Muscle layer of colon (tissue), 2 donors: ENCODE measurements at regions not wholly inside any gene's neighbourhood (a gene's known extent, or its start where the extent isn't known, plus 50 kb on each side); places are given as distances from the start of the nearest gene placed in this dataset.

Source experiments
- H3K27ac ChIP-seq: one replicate; pipeline ENCODE4 v1.7.0; 2013; ENCODE audit warnings: low read depth, mild to moderate bottlenecking, low read length, moderate library complexity
- H3K27me3 ChIP-seq, 2 donors: one replicate each; pipeline ENCODE4 v1.7.0; 2013; ENCODE audit warnings: low read length in 2 of 2, mild to moderate bottlenecking in 2 of 2; ENCODE audit not compliant: insufficient read depth in 2 of 2, control insufficient read depth in 1 of 2
- H3K36me3 ChIP-seq: one replicate; pipeline ENCODE4 v1.7.0; 2013; ENCODE audit warnings: mild to moderate bottlenecking, low read length; ENCODE audit not compliant: insufficient read depth
- H3K4me1 ChIP-seq: one replicate; pipeline ENCODE4 v1.7.0; 2013; ENCODE audit warnings: mild to moderate bottlenecking, low read length; ENCODE audit not compliant: insufficient read depth
- H3K4me3 ChIP-seq, 2 donors: one replicate each; pipeline ENCODE4 v1.7.0; 2013; ENCODE audit warnings: low read length in 2 of 2, low read depth in 1 of 2, mild to moderate bottlenecking in 1 of 2, moderate library complexity in 1 of 2
- H3K9ac ChIP-seq: one replicate; pipeline ENCODE4 v1.7.0; 2013; ENCODE audit warnings: low read length
- H3K9me3 ChIP-seq: one replicate; pipeline ENCODE4 v1.7.0; 2013; ENCODE audit warnings: mild to moderate bottlenecking, low read length
- donor health status: abdominal sarcoma.
- donor health status: Adenocarcinoma of cecum.

- Histone ChIP-seq H3K9me3 (no peaks in the 10 kb centered on the region), H3K27me3 (no peaks in the 10 kb centered on the region), H3K36me3 (no peaks in the 10 kb centered on the region), H3K4me3 (no peak overlapping the region), H3K27ac (no peak overlapping the region), H3K4me1 (no peaks in the 10 kb centered on the region), H3K9ac (no peak overlapping the region)
Measured at GRCh38 chr14:28690029-28690692, 76.4 kb upstream of the FOXG1 start.

GRCh38 chr14:28695109-28695508 is 71.5 kb upstream of the FOXG1 start:
- Histone ChIP-seq H3K9me3 (no peaks in the 10 kb centered on the region), H3K9ac (no peak overlapping the region), H3K36me3 (no peaks in the 10 kb centered on the region), H3K27me3 (no peaks in the 10 kb centered on the region), H3K4me3 (no peak overlapping the region), H3K27ac (no peak overlapping the region), H3K4me1 (no peaks in the 10 kb centered on the region)

GRCh38 chr14:28701733-28702132 is 64.9 kb upstream of the FOXG1 start:
- no peaks in the 10 kb centered on the region for H3K36me3 ChIP-seq
- H3K9me3 ChIP-seq, result no peaks in the 10 kb centered on the region
- no peak overlapping the region for H3K9ac ChIP-seq
- H3K4me3 ChIP-seq, result no peak overlapping the region
- no peak overlapping the region for H3K27ac ChIP-seq
- no peaks in the 10 kb centered on the region for H3K27me3 ChIP-seq
- H3K4me1 ChIP-seq, result no peaks in the 10 kb centered on the region

- Histone ChIP-seq H3K9me3 (no peaks in the 10 kb centered on the region), H3K4me1 (no peaks in the 10 kb centered on the region), H3K9ac (no peak overlapping the region), H3K36me3 (no peaks in the 10 kb centered on the region), H3K4me3 (no peak overlapping the region), H3K27me3 (no peaks in the 10 kb centered on the region), H3K27ac (no peak overlapping the region)
Measured at GRCh38 chr14:28703482-28703881, 63.1 kb upstream of the FOXG1 start.

GRCh38 chr14:28704153-28704552 is 62.4 kb upstream of the FOXG1 start:
- Histone ChIP-seq H3K9me3 (no peaks in the 10 kb centered on the region), H3K4me1 (no peaks in the 10 kb centered on the region), H3K9ac (no peak overlapping the region), H3K4me3 (no peak overlapping the region), H3K27ac (no peak overlapping the region), H3K27me3 (no peaks in the 10 kb centered on the region), H3K36me3 (no peaks in the 10 kb centered on the region)

GRCh38 chr14:28707814-28708213 is 58.8 kb upstream of the FOXG1 start:
- H3K4me3 ChIP-seq, result no peak overlapping the region
- H3K9ac ChIP-seq, result no peak overlapping the region
- no peaks in the 10 kb centered on the region for H3K9me3 ChIP-seq
- H3K4me1 ChIP-seq, result no peaks in the 10 kb centered on the region
- no peak overlapping the region for H3K27ac ChIP-seq
- H3K36me3 ChIP-seq, result no peaks in the 10 kb centered on the region
- no peaks in the 10 kb centered on the region for H3K27me3 ChIP-seq

- Histone ChIP-seq H3K4me1 (no peaks in the 10 kb centered on the region), H3K9me3 (no peaks in the 10 kb centered on the region), H3K27ac (no peak overlapping the region), H3K4me3 (no peak overlapping the region), H3K36me3 (no peaks in the 10 kb centered on the region), H3K27me3 (no peaks in the 10 kb centered on the region), H3K9ac (no peak overlapping the region)
Measured at GRCh38 chr14:28709571-28710305, 56.8 kb upstream of the FOXG1 start.
